ENCODE measurements at regions not wholly inside any gene's neighbourhood (a gene's known extent, or its start where the extent isn't known, plus 50 kb on each side); places are given as distances from the start of the nearest gene placed in this dataset.
A peak's percentile ranks its signal among the peaks of the same experiment; 100 is the strongest.

DNA sequence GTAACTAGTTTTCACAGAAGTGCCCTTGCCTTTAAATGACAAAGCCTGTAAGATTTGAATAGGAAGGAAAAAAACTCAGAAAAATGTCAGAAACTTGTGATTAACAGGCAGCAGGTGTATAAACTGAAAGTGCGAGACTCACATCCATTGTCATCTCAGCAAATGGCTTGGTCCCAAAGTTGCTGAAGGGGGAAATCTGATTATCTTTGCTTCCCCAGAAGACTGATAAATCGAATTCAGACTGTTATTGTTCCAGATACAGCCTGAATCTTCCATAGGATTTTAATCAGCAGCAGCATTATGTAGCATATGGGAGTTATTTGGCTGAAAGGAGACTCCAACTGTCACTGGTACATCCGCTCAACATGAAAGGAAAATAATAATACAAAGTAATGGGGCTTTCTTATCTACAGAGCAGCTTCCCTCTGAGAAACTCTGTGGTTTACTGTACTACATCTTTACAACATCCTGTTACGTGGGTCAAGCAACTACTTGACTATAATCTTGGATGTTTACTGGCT, 550.4 kb upstream of the CCDC54 start:
- peaks cover 0 to 4% (median 0%) of the 10 kb centered on the region in 5 experiments for H3K9me3 ChIP-seq (ENCODE audit: control extremely low read depth in 1 of 5, control insufficient read depth in 4 of 5, insufficient read depth in 2 of 5, low read depth in 1 of 5, low read length in 4 of 5)
- CTCF ChIA-PET = interaction anchor here (1.7 to 1.8 kb wide), 2 partner anchors 10 to 291 kb away, joined by 5 to 6 read pairs; no protein-coding TSS in a partner anchor
- H3K4me1 ChIP-seq (ENCODE audit: control extremely low read depth in 1 of 4, control insufficient read depth in 4 of 4, insufficient read depth in 4 of 4, low read length in 3 of 4) = peaks cover 0 to 14% (median 5%) of the 10 kb centered on the region in 4 experiments
- POLR2A ChIA-PET = no interaction called here
- no peaks in the 10 kb centered on the region for H3K36me3 ChIP-seq (ENCODE audit: control insufficient read depth in 4 of 4, insufficient read depth in 4 of 4, low read length in 3 of 4)
- H3K27me3 ChIP-seq (replicated peaks in 2 of 5; ENCODE audit: control insufficient read depth in 4 of 5, insufficient read depth in 5 of 5, low read length in 4 of 5) = no peaks in the 10 kb centered on the region
- 10% methylated on average over 2 of the region's 4 CpGs for whole genome bisulfite sequencing (ENCODE audit: insufficient coverage)
- peak overlapping the region in 2 of 7 experiments; percentile 53 to 58 for H3K4me3 ChIP-seq (ENCODE audit: control insufficient read depth in 1 of 7, extremely low read depth in 1 of 7, insufficient read depth in 4 of 7, low read depth in 2 of 7, low read length in 6 of 7)
- peak; percentile 62 to 88 (median 73) for DNase-seq
- peak overlapping the region; percentile 21 to 61 for H3K27ac ChIP-seq (ENCODE audit: insufficient read depth in 1 of 2, low read depth in 1 of 2, low read length in 2 of 2, poor library complexity in 1 of 2, severe bottlenecking in 2 of 2)

DNA sequence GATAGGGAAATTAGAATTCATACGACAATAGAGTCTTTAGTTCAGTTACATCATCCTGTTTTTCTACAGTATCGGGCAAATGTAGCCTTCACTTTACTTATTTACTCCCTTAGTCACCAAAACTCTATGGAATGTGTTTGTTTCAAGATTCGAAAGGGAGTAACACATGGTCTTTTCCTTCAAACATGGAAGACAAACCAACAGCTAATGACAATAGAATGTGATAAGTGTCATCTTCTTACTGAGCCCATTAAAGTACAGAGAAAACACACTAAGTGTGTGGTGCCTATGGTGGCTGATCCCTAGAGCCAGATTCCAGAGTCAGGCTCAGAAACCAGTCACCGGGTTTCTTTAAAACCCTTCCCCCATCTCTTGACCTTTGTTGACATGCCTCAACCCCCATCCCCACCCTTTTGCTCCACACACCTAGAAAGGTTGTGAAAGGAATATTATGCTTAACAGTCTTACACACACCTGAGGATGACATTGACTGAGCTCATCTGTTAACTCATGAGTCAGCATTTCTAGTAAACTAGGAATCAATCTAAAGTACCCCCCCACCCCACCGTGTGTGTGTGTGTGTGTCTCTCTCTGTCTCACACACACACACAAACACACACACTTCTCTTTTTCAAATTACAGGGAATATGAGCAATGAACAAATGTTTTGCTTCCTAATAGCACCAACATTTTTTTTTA, 549.6 kb upstream of the CCDC54 start:
- H3K36me3 ChIP-seq (ENCODE audit: control insufficient read depth in 4 of 4, insufficient read depth in 4 of 4, low read length in 3 of 4) = no peaks in the 10 kb centered on the region
- peaks cover 0 to 14% (median 5%) of the 10 kb centered on the region in 4 experiments for H3K4me1 ChIP-seq (ENCODE audit: control extremely low read depth in 1 of 4, control insufficient read depth in 4 of 4, insufficient read depth in 4 of 4, low read length in 3 of 4)
- CTCF ChIA-PET = no interaction called here
- no peaks in the 10 kb centered on the region for H3K27me3 ChIP-seq (replicated peaks in 2 of 5; ENCODE audit: control insufficient read depth in 4 of 5, insufficient read depth in 5 of 5, low read length in 4 of 5)
- peak overlapping the region; percentile 21 to 61 for H3K27ac ChIP-seq (ENCODE audit: insufficient read depth in 1 of 2, low read depth in 1 of 2, low read length in 2 of 2, poor library complexity in 1 of 2, severe bottlenecking in 2 of 2)
- WGBS (ENCODE audit: insufficient coverage) = 83% methylated on average over 1 of the region's 5 CpGs
- POLR2A ChIA-PET = no interaction called here
- DNase-seq = peak in 2 of 3 donors; percentile 1 to 41
- H3K9me3 ChIP-seq (ENCODE audit: control extremely low read depth in 1 of 5, control insufficient read depth in 4 of 5, insufficient read depth in 2 of 5, low read depth in 1 of 5, low read length in 4 of 5) = peaks cover 0 to 12% (median 4%) of the 10 kb centered on the region in 5 experiments
- H3K4me3 ChIP-seq (ENCODE audit: control insufficient read depth in 1 of 7, extremely low read depth in 1 of 7, insufficient read depth in 4 of 7, low read depth in 2 of 7, low read length in 6 of 7) = peak overlapping the region in 1 of 7 experiments; percentile 53

DNA sequence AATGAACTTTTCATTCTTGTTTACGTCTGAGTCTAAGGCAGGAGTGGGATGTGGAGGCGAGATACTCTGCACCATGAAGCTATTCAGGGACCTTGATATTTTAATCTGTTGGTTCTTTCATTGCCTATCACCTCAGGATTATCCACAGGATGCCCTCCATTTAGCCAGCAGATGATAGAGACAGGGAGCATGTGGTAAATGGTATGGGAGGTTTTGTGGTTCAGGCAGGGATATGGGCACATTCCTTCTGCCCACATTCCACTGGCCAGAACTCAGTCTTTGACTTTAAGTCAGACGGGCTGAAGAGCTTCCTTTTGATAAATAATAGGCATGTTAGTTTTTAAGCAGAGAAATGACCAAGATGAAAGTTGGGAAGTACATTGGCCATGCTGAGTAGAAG, 548.0 kb upstream of the CCDC54 start:
- ChIA-PET CTCF (no interaction called here), POLR2A (no interaction called here)
- 100% methylated on average over 2 of the region's 3 CpGs for WGBS (ENCODE audit: insufficient coverage)
- H3K27me3 ChIP-seq (replicated peaks in 2 of 5; ENCODE audit: control insufficient read depth in 4 of 5, insufficient read depth in 5 of 5, low read length in 4 of 5) = no peaks in the 10 kb centered on the region
- H3K27ac ChIP-seq (ENCODE audit: insufficient read depth in 1 of 2, low read depth in 1 of 2, low read length in 2 of 2, poor library complexity in 1 of 2, severe bottlenecking in 2 of 2) = no peak overlapping the region
- H3K9me3 ChIP-seq (ENCODE audit: control extremely low read depth in 1 of 5, control insufficient read depth in 4 of 5, insufficient read depth in 2 of 5, low read depth in 1 of 5, low read length in 4 of 5) = peaks cover 0 to 13% (median 4%) of the 10 kb centered on the region in 5 experiments
- H3K4me3 ChIP-seq (ENCODE audit: control insufficient read depth in 1 of 7, extremely low read depth in 1 of 7, insufficient read depth in 4 of 7, low read depth in 2 of 7, low read length in 6 of 7) = no peak overlapping the region
- no peak for DNase-seq
- peaks cover 0 to 14% (median 5%) of the 10 kb centered on the region in 4 experiments for H3K4me1 ChIP-seq (ENCODE audit: control extremely low read depth in 1 of 4, control insufficient read depth in 4 of 4, insufficient read depth in 4 of 4, low read length in 3 of 4)
- H3K36me3 ChIP-seq (ENCODE audit: control insufficient read depth in 4 of 4, insufficient read depth in 4 of 4, low read length in 3 of 4) = no peaks in the 10 kb centered on the region

DNA sequence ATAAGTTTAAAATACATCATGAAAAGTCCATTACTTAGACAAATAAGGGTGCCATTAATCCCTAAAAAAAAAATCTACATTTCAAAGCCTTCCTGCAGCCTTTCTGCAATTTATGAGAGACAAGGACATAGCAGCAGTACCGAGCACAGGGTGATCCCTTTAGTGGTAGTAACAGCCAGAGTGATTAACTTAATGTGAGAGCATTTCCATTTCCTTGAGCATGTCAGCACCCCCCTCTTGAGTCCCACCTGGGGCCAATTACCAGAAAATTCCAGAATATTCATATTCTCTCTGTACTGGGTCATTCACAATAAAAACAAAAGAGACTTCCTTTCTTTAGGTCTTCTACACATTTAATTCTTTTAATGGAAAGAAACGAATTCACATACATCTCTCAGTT, 546.9 kb upstream of the CCDC54 start:
- CTCF ChIA-PET = no interaction called here
- no peak overlapping the region for H3K4me3 ChIP-seq (ENCODE audit: control insufficient read depth in 1 of 7, extremely low read depth in 1 of 7, insufficient read depth in 4 of 7, low read depth in 2 of 7, low read length in 6 of 7)
- H3K9me3 ChIP-seq (ENCODE audit: control extremely low read depth in 1 of 5, control insufficient read depth in 4 of 5, insufficient read depth in 2 of 5, low read depth in 1 of 5, low read length in 4 of 5) = peaks cover 0 to 13% (median 4%) of the 10 kb centered on the region in 5 experiments
- no peak for DNase-seq
- 100% methylated on average over 2 of the region's 2 CpGs for WGBS (ENCODE audit: insufficient coverage)
- no peaks in the 10 kb centered on the region for H3K36me3 ChIP-seq (ENCODE audit: control insufficient read depth in 4 of 4, insufficient read depth in 4 of 4, low read length in 3 of 4)
- H3K27ac ChIP-seq (ENCODE audit: insufficient read depth in 1 of 2, low read depth in 1 of 2, low read length in 2 of 2, poor library complexity in 1 of 2, severe bottlenecking in 2 of 2) = no peak overlapping the region
- no peaks in the 10 kb centered on the region for H3K27me3 ChIP-seq (replicated peaks in 2 of 5; ENCODE audit: control insufficient read depth in 4 of 5, insufficient read depth in 5 of 5, low read length in 4 of 5)
- POLR2A ChIA-PET = no interaction called here
- H3K4me1 ChIP-seq (ENCODE audit: control extremely low read depth in 1 of 4, control insufficient read depth in 4 of 4, insufficient read depth in 4 of 4, low read length in 3 of 4) = peaks cover 0 to 14% (median 5%) of the 10 kb centered on the region in 4 experiments

DNA sequence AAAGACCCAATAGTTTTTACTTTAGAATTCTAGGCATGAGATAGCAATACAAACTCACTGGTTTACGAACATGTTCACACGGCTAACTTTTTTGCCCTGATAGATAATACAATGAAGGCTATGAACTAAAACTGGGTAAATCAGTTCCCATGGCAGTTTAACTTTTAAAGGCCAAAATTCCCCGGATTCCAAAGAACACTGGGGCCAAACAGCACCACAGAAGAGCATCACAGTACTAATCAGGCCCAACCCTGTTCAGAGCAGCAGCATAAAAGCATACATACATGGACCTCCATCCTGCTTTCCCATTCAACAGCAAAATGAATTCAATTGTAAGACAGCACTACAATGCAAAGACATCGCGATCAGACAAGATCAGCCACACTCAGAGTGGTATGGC, 540.3 kb upstream of the CCDC54 start:
- no peak for DNase-seq
- ChIA-PET POLR2A (no interaction called here), CTCF (no interaction called here)
- Histone ChIP-seq H3K36me3 (ENCODE audit: control insufficient read depth in 4 of 4, insufficient read depth in 4 of 4, low read length in 3 of 4) (no peaks in the 10 kb centered on the region), H3K27ac (ENCODE audit: insufficient read depth in 1 of 2, low read depth in 1 of 2, low read length in 2 of 2, poor library complexity in 1 of 2, severe bottlenecking in 2 of 2) (no peak overlapping the region), H3K9me3 (ENCODE audit: control extremely low read depth in 1 of 5, control insufficient read depth in 4 of 5, insufficient read depth in 2 of 5, low read depth in 1 of 5, low read length in 4 of 5) (peaks cover 0 to 9% (median 4%) of the 10 kb centered on the region in 5 experiments), H3K27me3 (replicated peaks in 2 of 5; ENCODE audit: control insufficient read depth in 4 of 5, insufficient read depth in 5 of 5, low read length in 4 of 5) (no peaks in the 10 kb centered on the region), H3K4me1 (ENCODE audit: control extremely low read depth in 1 of 4, control insufficient read depth in 4 of 4, insufficient read depth in 4 of 4, low read length in 3 of 4) (no peaks in the 10 kb centered on the region), H3K4me3 (ENCODE audit: control insufficient read depth in 1 of 7, extremely low read depth in 1 of 7, insufficient read depth in 4 of 7, low read depth in 2 of 7, low read length in 6 of 7) (no peak overlapping the region)
- WGBS (ENCODE audit: insufficient coverage) = 96% methylated on average over 4 of the region's 5 CpGs

DNA sequence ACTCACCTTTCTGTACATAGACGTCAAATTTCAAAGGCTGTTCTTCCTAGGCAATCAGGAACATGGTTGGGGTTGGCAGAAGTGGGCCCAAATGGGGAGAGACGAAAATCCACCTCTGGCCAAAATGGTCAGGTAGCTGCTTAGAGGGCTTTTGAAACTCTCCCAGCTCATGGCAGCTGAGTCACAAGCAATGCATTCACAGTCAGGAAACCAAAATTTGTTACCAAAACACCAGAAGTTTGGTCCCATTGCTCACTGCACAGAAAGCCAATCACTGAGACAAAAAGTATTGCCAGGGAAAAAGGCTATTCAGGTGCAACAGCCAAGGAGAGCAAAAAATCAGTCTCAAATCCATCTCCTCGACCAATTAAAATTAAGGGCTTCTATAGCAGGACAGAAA, 539.6 kb upstream of the CCDC54 start:
- peaks cover 0 to 2% (median 0%) of the 10 kb centered on the region in 5 experiments for H3K9me3 ChIP-seq (ENCODE audit: control extremely low read depth in 1 of 5, control insufficient read depth in 4 of 5, insufficient read depth in 2 of 5, low read depth in 1 of 5, low read length in 4 of 5)
- no peak overlapping the region for H3K4me3 ChIP-seq (ENCODE audit: control insufficient read depth in 1 of 7, extremely low read depth in 1 of 7, insufficient read depth in 4 of 7, low read depth in 2 of 7, low read length in 6 of 7)
- whole genome bisulfite sequencing (ENCODE audit: insufficient coverage) = 100% methylated on average over 1 of the region's 3 CpGs
- H3K27ac ChIP-seq (ENCODE audit: insufficient read depth in 1 of 2, low read depth in 1 of 2, low read length in 2 of 2, poor library complexity in 1 of 2, severe bottlenecking in 2 of 2) = no peak overlapping the region
- DNase-seq = no peak
- CTCF ChIA-PET = no interaction called here
- H3K27me3 ChIP-seq (replicated peaks in 2 of 5; ENCODE audit: control insufficient read depth in 4 of 5, insufficient read depth in 5 of 5, low read length in 4 of 5) = no peaks in the 10 kb centered on the region
- H3K36me3 ChIP-seq (ENCODE audit: control insufficient read depth in 4 of 4, insufficient read depth in 4 of 4, low read length in 3 of 4) = no peaks in the 10 kb centered on the region
- POLR2A ChIA-PET = no interaction called here
- H3K4me1 ChIP-seq (ENCODE audit: control extremely low read depth in 1 of 4, control insufficient read depth in 4 of 4, insufficient read depth in 4 of 4, low read length in 3 of 4) = no peaks in the 10 kb centered on the region

DNA sequence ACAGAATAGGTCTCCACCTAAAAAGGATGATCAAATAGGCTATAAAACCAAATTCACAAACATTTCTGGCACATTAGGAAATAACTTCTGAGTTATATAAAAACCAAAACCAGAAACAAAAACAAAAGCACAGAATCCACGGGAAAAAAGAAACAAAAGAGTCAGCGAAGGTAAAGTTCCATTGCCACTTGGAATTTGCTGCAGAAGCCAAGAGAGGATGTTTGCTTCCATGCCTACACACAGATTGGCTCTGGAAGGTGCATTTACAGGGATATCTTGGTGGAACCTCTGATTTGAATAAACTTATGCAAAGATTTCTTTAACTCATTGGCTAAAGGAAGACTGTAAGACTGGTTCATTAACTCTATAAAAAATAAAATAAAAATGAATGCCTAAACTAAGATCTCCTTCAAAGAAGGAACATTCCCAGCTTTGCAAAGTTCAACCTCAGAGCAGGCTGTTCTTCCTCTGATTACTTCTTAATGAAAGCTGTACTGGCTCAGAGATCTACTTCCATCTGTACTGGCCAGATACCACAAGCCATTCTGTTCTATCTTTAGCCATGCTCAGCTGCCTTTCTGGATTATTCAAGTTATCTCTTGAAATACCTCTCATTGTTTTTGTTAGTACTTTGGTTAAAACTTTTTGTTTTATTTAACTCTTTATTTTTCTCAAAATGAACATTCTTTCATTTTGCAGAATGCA, 537.5 kb upstream of the CCDC54 start:
- H3K27me3 ChIP-seq (replicated peaks in 2 of 5; ENCODE audit: control insufficient read depth in 4 of 5, insufficient read depth in 5 of 5, low read length in 4 of 5) = no peaks in the 10 kb centered on the region
- ChIA-PET CTCF (no interaction called here), POLR2A (no interaction called here)
- H3K4me3 ChIP-seq (ENCODE audit: control insufficient read depth in 1 of 7, extremely low read depth in 1 of 7, insufficient read depth in 4 of 7, low read depth in 2 of 7, low read length in 6 of 7) = no peak overlapping the region
- H3K9me3 ChIP-seq (ENCODE audit: control extremely low read depth in 1 of 5, control insufficient read depth in 4 of 5, insufficient read depth in 2 of 5, low read depth in 1 of 5, low read length in 4 of 5) = no peaks in the 10 kb centered on the region
- H3K4me1 ChIP-seq (ENCODE audit: control extremely low read depth in 1 of 4, control insufficient read depth in 4 of 4, insufficient read depth in 4 of 4, low read length in 3 of 4) = no peaks in the 10 kb centered on the region
- WGBS (ENCODE audit: insufficient coverage) = 83% methylated on average over 2 of the region's 2 CpGs
- no peaks in the 10 kb centered on the region for H3K36me3 ChIP-seq (ENCODE audit: control insufficient read depth in 4 of 4, insufficient read depth in 4 of 4, low read length in 3 of 4)
- no peak overlapping the region for H3K27ac ChIP-seq (ENCODE audit: insufficient read depth in 1 of 2, low read depth in 1 of 2, low read length in 2 of 2, poor library complexity in 1 of 2, severe bottlenecking in 2 of 2)
- peak in 1 of 3 donors; percentile 56 for DNase-seq

Measured in common myeloid progenitor, CD34-positive (primary cell).